OCI-LY7 (cell line): ENCODE measurements at regions not wholly inside any gene's neighbourhood (a gene's known extent, or its start where the extent isn't known, plus 50 kb on each side); places are given as distances from the start of the nearest gene placed in this dataset.

Source experiments
- EZH2phosphoT487 ChIP-seq: fragments of 200-600 bp; sonication (generic); IDR thresholded peaks from 2 replicates; pipeline ENCODE4 v1.6.1; 2018; ENCODE audit warnings: low read depth, borderline replicate concordance, mild to moderate bottlenecking, mixed run types, antibody characterized with exemption, low read length, moderate library complexity, mixed read lengths
- TF ChIP-seq, protein P1 (sequence below): fragments of 200-600 bp; sonication (generic); conservative IDR thresholded peaks from 2 replicates; pipeline ENCODE4 v1.5.1; 2014; ENCODE audit warnings: mild to moderate bottlenecking, antibody characterized with exemption, low read length, moderate library complexity, mixed read lengths

DNA sequence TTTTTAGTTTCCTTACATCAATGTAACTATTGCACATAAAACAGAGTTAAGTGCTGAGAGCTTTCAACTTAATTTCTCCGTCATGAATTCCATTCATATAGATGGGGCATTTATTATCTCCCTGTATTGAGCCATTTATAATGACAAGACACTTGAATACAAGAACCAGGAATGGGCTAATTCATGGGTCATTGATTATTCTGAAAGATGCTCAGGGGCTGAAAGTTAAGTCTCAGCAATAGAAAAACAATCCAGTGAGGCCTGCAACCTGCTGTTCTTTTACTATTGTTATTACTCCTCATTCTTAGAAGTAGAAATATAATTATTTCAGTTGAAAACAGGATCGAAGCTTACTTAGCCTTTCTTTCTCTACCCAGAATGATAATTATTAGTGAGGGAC, 307.7 kb downstream of the MMUT start:
- TF ChIP-seq, protein P1, sequence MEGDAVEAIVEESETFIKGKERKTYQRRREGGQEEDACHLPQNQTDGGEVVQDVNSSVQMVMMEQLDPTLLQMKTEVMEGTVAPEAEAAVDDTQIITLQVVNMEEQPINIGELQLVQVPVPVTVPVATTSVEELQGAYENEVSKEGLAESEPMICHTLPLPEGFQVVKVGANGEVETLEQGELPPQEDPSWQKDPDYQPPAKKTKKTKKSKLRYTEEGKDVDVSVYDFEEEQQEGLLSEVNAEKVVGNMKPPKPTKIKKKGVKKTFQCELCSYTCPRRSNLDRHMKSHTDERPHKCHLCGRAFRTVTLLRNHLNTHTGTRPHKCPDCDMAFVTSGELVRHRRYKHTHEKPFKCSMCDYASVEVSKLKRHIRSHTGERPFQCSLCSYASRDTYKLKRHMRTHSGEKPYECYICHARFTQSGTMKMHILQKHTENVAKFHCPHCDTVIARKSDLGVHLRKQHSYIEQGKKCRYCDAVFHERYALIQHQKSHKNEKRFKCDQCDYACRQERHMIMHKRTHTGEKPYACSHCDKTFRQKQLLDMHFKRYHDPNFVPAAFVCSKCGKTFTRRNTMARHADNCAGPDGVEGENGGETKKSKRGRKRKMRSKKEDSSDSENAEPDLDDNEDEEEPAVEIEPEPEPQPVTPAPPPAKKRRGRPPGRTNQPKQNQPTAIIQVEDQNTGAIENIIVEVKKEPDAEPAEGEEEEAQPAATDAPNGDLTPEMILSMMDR: no peak
- no peak for TF ChIP-seq EZH2phosphoT487
